ENCODE measurements at regions not wholly inside any gene's neighbourhood (a gene's known extent, or its start where the extent isn't known, plus 50 kb on each side); places are given as distances from the start of the nearest gene placed in this dataset.

DNA sequence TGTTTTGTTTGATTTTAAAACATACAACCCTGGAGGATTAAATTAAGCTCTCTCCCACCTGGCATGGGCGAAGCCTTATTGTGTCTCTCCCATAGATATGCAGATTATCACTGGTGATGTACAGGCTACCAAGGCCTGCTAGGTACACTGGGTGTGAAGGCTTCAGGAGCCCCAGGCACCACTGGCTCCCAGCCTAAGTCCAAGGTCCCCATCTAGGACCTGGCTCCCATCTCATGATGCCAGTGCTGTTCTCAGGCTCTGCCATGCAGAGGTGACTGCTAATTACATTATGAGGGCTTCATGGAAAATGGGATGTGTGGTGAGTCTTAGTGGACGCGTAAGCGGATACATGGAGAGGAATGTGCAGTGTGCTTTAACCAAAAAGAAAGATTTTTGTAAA, 201.2 kb upstream of the KLHL29 start:
- no peak for DNase-seq

GRCh38 chr2:23198316-23199114, 186.5 kb upstream of the KLHL29 start:
- no peak for DNase-seq

- no peak for DNase-seq
These were observed 185.7 kb upstream of the KLHL29 start for GRCh38 chr2:23199115-23199918.

GRCh38 chr2:23200068-23200786, 184.8 kb upstream of the KLHL29 start:
- no peak for DNase-seq

- DNase-seq = no peak
These were observed 184.2 kb upstream of the KLHL29 start for GRCh38 chr2:23200787-23201114.

DNA sequence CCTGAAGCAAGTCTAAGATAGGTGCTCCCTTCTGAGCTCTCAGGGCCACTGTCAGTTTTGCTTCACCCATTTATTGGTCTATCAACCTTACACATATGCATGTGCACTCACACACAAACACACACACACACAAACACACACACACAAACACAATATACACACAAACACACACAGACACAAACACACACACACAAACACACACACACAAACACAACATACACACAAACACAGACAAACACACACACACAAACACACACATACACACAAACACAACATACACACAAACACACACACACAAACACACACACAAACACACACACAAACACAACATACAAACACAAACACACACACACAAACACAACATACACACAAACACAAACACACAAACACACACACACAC, 181.6 kb upstream of the KLHL29 start:
- no peak for DNase-seq

DNA sequence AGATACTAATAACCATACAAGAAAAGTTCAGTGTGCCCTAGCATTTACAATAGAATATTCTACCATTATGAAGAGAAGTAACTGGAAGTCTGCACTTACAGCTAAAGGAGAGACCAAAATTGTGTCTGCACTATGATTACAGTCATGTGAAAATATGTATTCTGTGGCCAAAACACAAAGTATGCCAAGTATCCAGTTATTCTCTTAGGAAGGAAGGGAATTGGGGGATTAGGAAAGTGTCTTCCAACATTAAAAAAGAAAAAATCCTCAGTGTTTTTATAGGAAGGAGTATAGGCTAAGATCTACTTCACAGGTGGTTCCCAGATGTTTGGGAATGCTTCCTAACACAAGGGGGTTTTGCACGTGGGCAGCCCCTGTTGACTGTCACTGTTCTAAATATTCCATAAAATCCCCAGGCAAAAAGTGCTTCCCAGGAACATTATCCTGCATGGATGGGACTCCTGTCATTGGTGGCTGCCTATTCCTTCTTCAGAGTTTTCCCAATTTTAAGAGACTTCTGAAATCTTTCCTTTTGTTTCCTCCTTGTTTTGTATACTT, 180.2 kb upstream of the KLHL29 start:
- no peak for DNase-seq

- DNase-seq = no peak
These were observed 178.3 kb upstream of the KLHL29 start for GRCh38 chr2:23206650-23207049.

GRCh38 chr2:23207871-23208270, 177.1 kb upstream of the KLHL29 start:
- no peak for DNase-seq

- DNase-seq = no peak
These were observed 176.6 kb upstream of the KLHL29 start for GRCh38 chr2:23208339-23208738.

DNA sequence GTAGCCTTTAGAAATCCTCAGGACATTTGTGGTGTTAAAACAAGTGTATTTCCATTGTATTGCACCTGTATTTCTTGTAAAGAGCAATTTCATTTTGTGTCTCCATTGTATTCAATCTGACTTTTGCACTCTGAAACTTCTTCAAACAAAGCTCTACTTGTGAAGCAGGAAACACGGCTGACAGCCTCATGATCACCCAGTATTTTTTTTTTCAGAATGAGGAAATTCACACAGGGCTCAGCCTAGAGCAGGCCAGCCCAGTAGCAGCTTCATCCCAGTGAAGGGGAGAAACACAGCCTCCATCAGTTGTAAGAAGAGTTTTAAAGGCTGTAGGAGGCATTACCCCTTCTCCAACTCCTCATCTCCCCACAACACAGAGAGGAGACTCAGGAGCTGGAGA, 175.9 kb upstream of the KLHL29 start:
- DNase-seq = no peak

GRCh38 chr2:23211987-23212583, 172.9 kb upstream of the KLHL29 start:
- DNase-seq = no peak

DNA sequence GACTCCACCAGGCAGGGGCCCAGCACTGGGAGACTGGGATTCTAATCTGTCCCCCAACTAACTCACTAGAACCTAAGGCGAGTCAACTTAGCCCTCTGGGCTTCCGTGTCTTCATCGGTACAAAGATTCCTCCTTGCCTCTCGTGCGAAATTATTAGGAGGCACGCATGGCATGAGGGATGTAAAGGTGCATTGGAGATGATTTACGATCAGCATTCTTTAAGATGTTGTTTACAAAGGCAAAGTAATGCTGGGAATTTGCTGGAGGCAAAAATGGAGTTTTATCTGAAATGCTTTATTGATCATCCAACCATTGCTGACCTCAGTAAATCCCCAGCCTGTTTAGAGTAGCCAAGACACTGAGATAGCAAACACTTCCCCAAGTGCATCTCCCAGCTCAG, 171.8 kb upstream of the KLHL29 start:
- no peak for DNase-seq

DNA sequence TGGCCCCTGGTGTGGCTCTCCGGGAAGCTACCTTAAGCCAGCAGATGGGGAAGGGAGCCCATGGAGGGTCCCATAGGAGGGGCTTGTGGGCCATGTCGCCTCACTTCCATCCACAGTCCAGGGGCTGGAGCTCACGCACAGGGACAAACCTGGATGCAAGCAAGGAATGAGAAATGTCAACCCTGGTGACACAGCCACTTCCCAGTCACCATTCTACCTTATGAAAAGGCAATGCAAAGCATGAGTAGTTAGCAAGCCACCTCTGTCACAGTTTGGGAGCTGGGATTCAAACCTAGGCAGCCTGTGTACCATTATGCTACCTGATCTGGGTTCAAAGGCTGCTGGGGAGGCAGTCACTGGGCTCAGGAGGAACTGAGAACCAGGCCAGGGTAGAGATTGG, 170.0 kb upstream of the KLHL29 start:
- DNase-seq = no peak

DNA sequence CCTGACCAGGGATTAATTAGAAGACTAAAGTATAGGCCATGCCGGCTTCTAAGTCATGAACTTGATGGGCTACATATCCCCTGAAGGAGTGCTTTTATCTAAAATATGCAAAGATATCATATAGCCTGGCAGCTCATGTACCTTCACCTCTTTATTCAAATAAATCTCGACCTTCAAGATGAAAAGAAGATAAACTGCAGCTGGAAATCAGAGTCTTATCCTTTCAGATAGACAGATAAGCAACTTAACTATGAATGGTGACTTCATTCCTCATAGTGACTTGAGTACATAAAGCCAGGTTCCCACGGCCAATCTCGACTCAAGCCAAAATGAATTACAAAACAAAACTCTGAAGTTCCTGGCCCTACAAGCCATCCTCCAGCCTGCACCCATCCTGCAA, 165.3 kb upstream of the KLHL29 start:
- no peak for DNase-seq

DNA sequence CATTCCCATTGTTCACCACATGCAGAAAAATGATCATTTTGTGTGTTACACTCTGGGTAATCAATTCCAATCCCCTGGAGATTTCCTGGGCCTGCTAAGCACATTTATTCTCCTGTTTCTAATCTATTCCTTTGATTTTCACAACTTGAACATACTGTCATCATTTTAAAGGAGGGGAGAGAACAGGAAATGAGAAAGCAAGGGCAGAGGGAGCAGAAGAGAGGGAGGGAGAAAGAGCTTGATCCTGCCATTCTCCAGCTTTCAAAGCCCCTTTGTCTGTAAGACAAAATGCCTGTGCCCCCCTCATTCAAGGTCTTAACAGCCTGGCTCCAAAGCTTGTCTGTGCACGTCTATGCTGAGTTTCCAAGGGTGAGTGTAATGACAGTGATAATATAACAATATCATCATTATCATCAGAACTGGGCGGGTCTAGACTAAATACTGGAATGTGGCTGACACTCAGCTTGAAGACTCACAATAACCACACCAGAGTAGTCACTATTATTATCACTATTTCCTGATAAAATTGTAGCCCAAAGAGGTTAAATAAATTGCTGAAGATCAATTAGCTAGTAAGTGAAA, 164.4 kb upstream of the KLHL29 start:
- no peak for DNase-seq

- DNase-seq = no peak
These were observed 163.7 kb upstream of the KLHL29 start for GRCh38 chr2:23221236-23221635.

- DNase-seq = no peak
These were observed 163.1 kb upstream of the KLHL29 start for GRCh38 chr2:23221901-23222300.

DNA sequence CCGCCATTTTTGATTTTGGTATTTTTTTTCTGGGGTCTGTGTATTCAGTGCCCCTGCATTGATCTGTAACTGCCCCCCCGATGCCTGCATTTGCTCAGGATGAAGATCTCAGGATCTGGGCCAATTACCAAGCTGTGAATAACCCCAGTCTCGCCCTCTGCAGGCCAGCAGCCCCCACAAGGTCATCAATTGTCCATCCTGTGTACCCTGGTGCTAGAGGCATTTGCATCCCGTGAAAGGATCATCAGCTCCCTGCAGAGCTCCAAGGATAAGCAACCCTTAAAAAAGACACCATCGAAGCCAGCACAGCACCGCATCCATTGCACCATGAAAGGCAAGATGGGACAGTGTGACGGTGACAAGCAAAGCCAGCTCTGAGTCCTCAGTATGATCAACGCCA, 154.1 kb upstream of the KLHL29 start:
- no peak for DNase-seq

- no peak for DNase-seq
These were observed 153.1 kb upstream of the KLHL29 start for GRCh38 chr2:23231865-23232264.

GRCh38 chr2:23235292-23235691, 149.7 kb upstream of the KLHL29 start:
- no peak for DNase-seq

GRCh38 chr2:23235736-23236135, 149.2 kb upstream of the KLHL29 start:
- DNase-seq = no peak

DNA sequence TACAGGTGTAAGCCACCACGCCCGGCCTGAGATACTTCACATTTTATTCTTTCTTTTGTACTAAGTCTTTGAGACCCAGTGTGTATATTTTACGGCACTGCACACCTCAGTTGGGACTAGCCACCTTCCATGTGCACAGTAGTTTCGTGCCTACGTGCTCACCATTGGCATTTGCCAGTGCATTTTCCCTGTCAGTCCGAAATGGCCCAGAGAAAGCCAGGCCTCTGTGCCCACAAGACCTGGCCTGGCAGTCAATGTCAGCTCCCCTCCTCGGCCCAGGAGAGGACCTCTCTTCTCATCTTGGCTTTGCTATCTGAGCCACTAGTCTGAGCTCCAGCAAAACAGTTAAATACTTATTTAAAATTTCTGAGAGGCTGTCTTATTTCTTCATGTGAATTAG, 147.8 kb upstream of the KLHL29 start:
- no peak for DNase-seq
